ENCODE measurements at regions not wholly inside any gene's neighbourhood (a gene's known extent, or its start where the extent isn't known, plus 50 kb on each side); places are given as distances from the start of the nearest gene placed in this dataset.

GRCh38 chr2:103977668-103978067, 876.2 kb upstream of the POU3F3 start:
- TF ChIP-seq CTCF (IDR thresholded peaks at IDR 0.05; ENCODE audit: partially characterized antibody, unreplicated experiment), result no peak
- Mint-ChIP-seq H3K27me3 (ENCODE audit: unreplicated experiment) (no peaks in the 10 kb centered on the region), H3K9me3 (ENCODE audit: unreplicated experiment) (no peaks in the 10 kb centered on the region), H3K27ac (ENCODE audit: unreplicated experiment) (no peak overlapping the region), H3K36me3 (ENCODE audit: unreplicated experiment) (no peaks in the 10 kb centered on the region), H3K4me1 (ENCODE audit: low read depth, unreplicated experiment) (no peaks in the 10 kb centered on the region), H3K4me3 (ENCODE audit: unreplicated experiment) (no peak overlapping the region)
- DNase-seq, result no peak

- Mint-ChIP-seq H3K27ac (ENCODE audit: unreplicated experiment) (no peak overlapping the region), H3K4me3 (ENCODE audit: unreplicated experiment) (no peak overlapping the region)
Observed at GRCh38 chr2:103980401-103980800, 873.5 kb upstream of the POU3F3 start.

GRCh38 chr2:103982691-103983090, 871.2 kb upstream of the POU3F3 start:
- H3K27ac Mint-ChIP-seq (ENCODE audit: unreplicated experiment), result no peak overlapping the region
- no peak for DNase-seq
- no peaks in the 10 kb centered on the region for H3K27me3 Mint-ChIP-seq (ENCODE audit: unreplicated experiment)
- no peak for TF ChIP-seq CTCF (IDR thresholded peaks at IDR 0.05; ENCODE audit: partially characterized antibody, unreplicated experiment)
- H3K4me3 Mint-ChIP-seq (ENCODE audit: unreplicated experiment), result no peak overlapping the region
- no peaks in the 10 kb centered on the region for H3K4me1 Mint-ChIP-seq (ENCODE audit: low read depth, unreplicated experiment)
- H3K36me3 Mint-ChIP-seq (ENCODE audit: unreplicated experiment), result no peaks in the 10 kb centered on the region
- H3K9me3 Mint-ChIP-seq (ENCODE audit: unreplicated experiment), result no peaks in the 10 kb centered on the region

More at GRCh38 chr2:103980401-103980800, 873.5 kb upstream of the POU3F3 start:
- DNase-seq, result no peak
- Mint-ChIP-seq H3K4me1 (ENCODE audit: low read depth, unreplicated experiment) (no peaks in the 10 kb centered on the region), H3K36me3 (ENCODE audit: unreplicated experiment) (no peaks in the 10 kb centered on the region), H3K9me3 (ENCODE audit: unreplicated experiment) (no peaks in the 10 kb centered on the region), H3K27me3 (ENCODE audit: unreplicated experiment) (no peaks in the 10 kb centered on the region)
- TF ChIP-seq CTCF (IDR thresholded peaks at IDR 0.05; ENCODE audit: partially characterized antibody, unreplicated experiment), result no peak

GRCh38 chr2:103986001-103986400, 867.9 kb upstream of the POU3F3 start:
- no peaks in the 10 kb centered on the region for H3K27me3 Mint-ChIP-seq (ENCODE audit: unreplicated experiment)
- H3K9me3 Mint-ChIP-seq (ENCODE audit: unreplicated experiment), result no peaks in the 10 kb centered on the region
- H3K27ac Mint-ChIP-seq (ENCODE audit: unreplicated experiment), result no peak overlapping the region

DNA sequence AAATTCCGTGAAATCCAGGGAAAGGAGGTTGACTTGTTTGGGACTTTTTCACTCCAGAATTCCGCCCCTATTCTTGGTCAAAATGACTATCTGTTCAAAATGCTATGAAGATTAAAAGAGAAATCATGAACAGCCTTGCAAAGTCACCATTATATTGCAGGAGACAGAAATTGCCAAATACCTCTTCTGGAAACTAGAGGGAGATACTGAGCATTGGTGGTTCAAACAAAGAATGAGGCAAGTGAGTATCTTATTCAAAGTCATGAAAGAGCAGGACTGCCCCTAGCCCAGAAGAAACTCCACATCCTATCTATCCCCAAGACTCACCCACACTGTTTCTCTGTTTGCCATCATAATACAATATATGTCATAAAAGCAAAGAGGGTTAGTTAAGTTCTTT, 862.3 kb upstream of the POU3F3 start:
- H3K36me3 Mint-ChIP-seq (ENCODE audit: unreplicated experiment), result no peaks in the 10 kb centered on the region
- H3K9me3 Mint-ChIP-seq (ENCODE audit: unreplicated experiment), result no peaks in the 10 kb centered on the region
- H3K27me3 Mint-ChIP-seq (ENCODE audit: unreplicated experiment), result no peaks in the 10 kb centered on the region
- no peak overlapping the region for H3K4me3 Mint-ChIP-seq (ENCODE audit: unreplicated experiment)
- TF ChIP-seq CTCF (IDR thresholded peaks at IDR 0.05; ENCODE audit: partially characterized antibody, unreplicated experiment), result peak; percentile 29
- H3K27ac Mint-ChIP-seq (ENCODE audit: unreplicated experiment), result no peak overlapping the region
- peaks cover 12% of the 10 kb centered on the region for H3K4me1 Mint-ChIP-seq (ENCODE audit: low read depth, unreplicated experiment)
- no peak for DNase-seq

More at GRCh38 chr2:103986001-103986400, 867.9 kb upstream of the POU3F3 start:
- no peak for TF ChIP-seq CTCF (IDR thresholded peaks at IDR 0.05; ENCODE audit: partially characterized antibody, unreplicated experiment)
- Mint-ChIP-seq H3K4me3 (ENCODE audit: unreplicated experiment) (no peak overlapping the region), H3K36me3 (ENCODE audit: unreplicated experiment) (no peaks in the 10 kb centered on the region), H3K4me1 (ENCODE audit: low read depth, unreplicated experiment) (peaks cover 8% of the 10 kb centered on the region)
- DNase-seq, result no peak

Measured in glutamatergic neuron (in vitro differentiated cells).